ENCODE measurements at regions not wholly inside any gene's neighbourhood (a gene's known extent, or its start where the extent isn't known, plus 50 kb on each side); places are given as distances from the start of the nearest gene placed in this dataset.
"Not testable (repeated sequence)": the region's sequence is repeated elsewhere in the genome, so short reads cannot be mapped to it uniquely, and the experiment has no call there.

DNA sequence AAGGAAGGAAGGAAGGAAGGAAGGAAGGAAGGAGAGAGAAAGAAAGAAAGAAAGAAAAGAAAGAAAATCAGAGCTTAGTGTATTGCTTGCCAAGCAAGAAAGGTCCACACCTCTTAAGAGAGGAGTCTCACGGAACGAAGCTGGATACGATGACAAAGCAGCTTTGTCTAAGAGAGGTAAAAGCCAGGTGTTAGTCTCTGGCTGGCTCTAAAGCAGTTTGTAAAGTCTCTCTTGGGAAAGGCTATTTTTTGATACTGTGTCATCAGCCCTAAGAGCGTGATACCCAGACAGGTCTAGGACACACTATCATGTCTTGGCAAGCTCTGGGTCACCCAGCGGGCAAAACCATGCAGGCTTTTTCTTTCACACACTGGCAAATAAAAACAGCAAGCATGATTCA is 297.5 kb upstream of the NBPF12 start:
- not testable (repeated sequence) for TF ChIP-seq POLR2AphosphoS5 (IDR thresholded peaks at IDR 0.05; ENCODE audit: control insufficient read depth, insufficient read depth, low read depth, low read length); HMG20A (CRISPR knock-in tag; conservative IDR thresholded peaks at IDR 0.05); CCAR2 (IDR thresholded peaks at IDR 0.05; ENCODE audit: low read depth, low read length); XRCC5 (IDR thresholded peaks at IDR 0.05; ENCODE audit: low read depth, low read length); POLR2A (conservative IDR thresholded peaks at IDR 0.05); ZNF507 (tag; conservative IDR thresholded peaks at IDR 0.05); CTCF (IDR thresholded peaks at IDR 0.05 in 2 of 3, conservative IDR thresholded peaks at IDR 0.05 in 1 of 3; ENCODE audit: insufficient read depth in 2 of 3, low read depth in 1 of 3, low read length in 3 of 3); ZEB2 (IDR thresholded peaks at IDR 0.05); FOXJ3 (CRISPR knock-in tag; IDR thresholded peaks at IDR 0.05); TEAD4 (IDR thresholded peaks at IDR 0.05; ENCODE audit: low read length); TEAD4 (CRISPR knock-in tag; IDR thresholded peaks at IDR 0.05; ENCODE audit: borderline replicate concordance)

All from K562 (cell line).